ENCODE measurements at regions not wholly inside any gene's neighbourhood (a gene's known extent, or its start where the extent isn't known, plus 50 kb on each side); places are given as distances from the start of the nearest gene placed in this dataset.

DNA sequence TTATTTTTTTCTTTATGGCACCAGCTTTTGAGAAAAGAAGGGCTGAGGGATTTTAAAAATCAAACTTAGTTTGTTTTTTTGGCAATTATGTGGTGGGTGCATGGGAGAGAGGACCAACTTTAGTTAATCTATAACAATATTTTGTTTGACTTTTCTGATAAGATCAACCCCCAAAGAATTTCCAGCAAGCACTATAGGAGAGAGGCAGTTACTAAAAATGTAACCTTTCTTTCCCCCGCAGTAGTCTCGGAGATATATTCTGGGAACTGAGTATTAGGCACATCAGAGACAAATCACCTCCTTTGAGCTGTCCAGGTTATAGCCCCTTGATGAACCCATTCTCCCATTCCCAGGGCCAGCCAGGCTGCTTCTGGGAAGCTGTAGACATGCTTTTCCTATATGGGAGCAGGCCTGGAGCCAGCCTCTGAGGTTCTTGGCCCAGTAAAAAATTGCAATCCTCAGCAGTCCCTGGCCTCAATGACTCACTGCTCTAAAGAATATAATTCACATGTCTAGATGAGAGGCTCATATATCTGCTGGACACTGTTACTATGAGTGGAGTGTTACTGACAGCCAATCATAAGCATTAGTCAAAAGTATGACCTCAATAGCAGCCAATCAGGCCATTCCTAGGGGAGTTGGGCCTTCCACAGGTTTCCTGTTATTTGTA lies 138.3 kb upstream of the AGBL1 start:
- DNase-seq = no peak

GRCh38 chr15:85942632-85943031 lies 137.0 kb upstream of the AGBL1 start:
- DNase-seq = no peak

- DNase-seq = no peak
These were observed 136.5 kb upstream of the AGBL1 start for GRCh38 chr15:85943151-85943550.

- no peak for DNase-seq
These were observed 135.9 kb upstream of the AGBL1 start for GRCh38 chr15:85943791-85944190.

GRCh38 chr15:85947021-85947420 lies 132.7 kb upstream of the AGBL1 start:
- DNase-seq = no peak

DNA sequence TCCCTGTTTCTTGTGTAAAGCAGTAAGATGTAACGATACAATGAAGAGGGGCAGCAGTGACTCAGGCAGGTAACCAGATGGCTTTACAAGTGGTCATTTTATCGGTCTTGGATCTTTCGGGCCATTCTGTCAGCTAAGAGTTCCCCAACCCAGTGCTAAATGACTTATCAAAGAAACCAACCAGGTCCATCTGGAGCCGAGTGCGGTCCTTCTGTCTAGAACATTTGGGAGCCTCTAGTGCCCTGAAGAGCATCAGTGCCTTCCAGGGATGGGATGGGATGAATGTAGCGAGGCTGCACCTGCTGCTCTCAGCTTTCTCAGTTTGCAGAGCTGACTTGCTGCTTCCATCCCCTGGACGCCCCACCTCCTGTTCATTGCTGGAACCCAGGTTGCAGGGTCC lies 131.7 kb upstream of the AGBL1 start:
- no peak for DNase-seq

DNA sequence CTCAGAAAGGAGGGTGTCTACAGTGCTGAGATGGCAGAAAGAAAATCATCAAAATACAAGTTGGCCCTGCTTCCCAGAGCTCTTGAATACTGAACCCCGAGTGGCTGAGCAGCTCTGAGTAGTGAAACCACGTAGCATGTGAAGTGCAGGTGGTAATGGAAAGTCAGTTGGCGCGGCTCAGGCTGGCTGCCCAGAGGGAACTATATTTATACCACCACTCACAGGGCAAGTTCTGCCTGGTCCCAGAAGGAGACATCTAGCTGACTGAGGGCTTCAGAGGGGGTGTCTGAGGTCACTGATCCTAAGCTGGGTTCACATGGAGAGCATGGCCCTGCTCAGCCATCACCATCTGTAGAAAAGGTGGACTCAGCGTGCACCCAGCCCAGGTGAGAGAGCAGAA lies 129.6 kb upstream of the AGBL1 start:
- no peak for DNase-seq

- DNase-seq = no peak
These were observed 125.1 kb upstream of the AGBL1 start for GRCh38 chr15:85954586-85954985.

GRCh38 chr15:85955501-85956391 lies 123.9 kb upstream of the AGBL1 start:
- no peak for DNase-seq

DNA sequence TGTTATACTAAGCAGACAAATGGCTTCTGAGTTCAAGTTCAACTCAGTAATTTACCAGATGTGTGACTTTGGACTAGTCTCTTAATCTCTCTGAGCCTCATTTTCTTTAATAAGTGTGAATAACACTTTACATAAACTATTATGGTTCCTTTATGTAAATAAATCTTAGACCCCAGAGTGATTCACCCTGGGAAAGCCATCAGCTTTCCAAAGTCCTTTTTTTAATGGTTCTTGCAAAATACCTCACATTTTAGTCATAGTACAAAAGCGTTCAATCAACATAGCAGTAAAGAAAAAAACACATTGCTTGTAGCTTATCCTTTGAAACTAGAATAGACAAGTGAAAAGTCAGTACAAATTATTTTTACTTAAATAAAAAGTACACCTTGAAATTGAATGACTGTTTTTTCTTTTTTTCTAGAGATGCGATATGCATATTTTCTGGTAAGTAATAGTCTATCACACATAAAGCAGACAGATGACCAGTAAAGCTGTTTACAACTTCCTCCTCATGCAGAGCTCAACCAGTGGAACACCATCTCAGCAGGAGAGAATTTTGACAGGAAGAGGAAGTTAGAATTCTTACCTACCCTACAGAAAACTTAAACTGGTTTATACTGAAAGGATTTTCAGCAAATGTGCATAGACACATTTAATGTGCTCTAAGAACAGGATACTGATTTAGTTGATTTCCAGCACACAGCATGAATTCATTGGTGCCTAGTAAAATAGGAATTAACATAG lies 123.0 kb upstream of the AGBL1 start:
- DNase-seq = no peak

DNA sequence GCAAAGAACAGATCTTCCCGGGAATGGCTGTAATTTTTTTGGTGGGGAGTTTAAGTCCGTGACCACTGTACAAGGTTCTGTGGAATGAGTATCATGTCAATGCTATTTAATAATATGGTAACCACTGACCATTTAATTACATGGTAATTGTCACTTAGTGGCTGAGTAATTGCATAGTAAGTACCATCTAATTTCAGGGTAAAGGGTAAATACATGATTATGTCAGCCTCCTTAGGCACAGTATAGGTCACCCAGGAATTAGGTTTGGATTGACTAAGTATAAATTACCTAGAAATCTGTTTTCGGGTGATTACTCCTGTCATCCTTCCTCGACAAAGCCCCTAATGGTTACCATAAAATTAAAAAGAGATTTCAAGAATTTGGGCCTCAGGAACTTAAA lies 120.1 kb upstream of the AGBL1 start:
- no peak for DNase-seq

DNA sequence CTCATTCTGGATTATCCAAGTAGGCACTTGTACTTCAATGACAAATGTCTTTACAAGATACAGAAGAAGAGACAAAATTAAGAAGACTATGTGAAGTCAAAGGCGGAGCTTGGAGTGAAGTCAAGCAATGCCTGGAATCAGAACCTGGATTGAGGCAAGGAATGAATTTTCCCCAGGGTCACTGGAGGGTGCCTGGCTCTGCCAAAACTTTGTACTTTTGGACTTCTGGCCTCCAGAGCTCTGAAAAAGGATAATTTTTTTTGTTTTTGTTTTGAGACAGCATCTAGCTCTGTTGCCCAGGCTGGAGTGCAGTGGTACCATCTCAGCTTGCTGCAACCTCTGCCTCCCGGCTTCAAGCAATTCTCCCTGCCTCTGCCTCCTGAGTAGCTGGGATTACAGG lies 119.3 kb upstream of the AGBL1 start:
- DNase-seq = no peak

GRCh38 chr15:85961821-85962220 lies 117.8 kb upstream of the AGBL1 start:
- no peak for DNase-seq

GRCh38 chr15:85963262-85963760 lies 116.4 kb upstream of the AGBL1 start:
- DNase-seq = no peak

DNA sequence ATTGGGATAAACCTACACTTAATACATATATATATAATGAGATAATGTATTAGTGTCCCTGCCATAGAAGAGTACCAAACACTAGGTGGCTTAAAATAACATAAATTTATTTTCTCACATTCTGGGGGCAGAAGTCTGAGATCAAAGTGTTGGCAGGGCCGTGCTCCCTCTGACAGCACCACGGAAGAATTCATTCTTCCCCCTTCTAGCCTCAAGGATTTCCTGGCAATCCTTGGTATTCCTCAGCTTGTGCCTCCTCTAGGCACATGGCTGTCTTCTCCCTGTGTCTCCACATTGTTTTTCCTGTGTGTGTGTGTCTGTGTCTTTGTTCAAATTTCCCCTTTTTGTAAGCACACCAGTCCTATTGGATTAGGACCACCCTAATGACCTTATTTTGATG lies 115.2 kb upstream of the AGBL1 start:
- no peak for DNase-seq

DNA sequence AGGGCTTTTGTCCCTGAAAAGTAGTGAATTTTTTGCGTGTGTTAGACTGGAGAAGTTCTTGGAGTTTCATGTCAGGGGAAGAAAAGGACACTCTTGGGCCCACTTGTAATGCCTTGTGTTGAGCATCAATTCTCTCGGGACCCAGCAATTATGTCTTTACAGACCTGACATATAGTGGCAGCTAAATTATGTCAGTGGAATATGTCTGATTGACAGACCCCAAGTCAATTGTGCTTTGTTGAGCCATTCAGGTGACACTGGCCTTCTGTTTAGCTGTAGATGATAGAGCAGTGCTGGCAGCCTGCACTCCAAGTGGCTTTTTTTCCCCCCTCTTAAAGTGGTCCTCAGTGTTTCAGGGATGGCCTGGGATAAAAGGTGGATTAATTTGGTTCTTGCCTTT lies 112.1 kb upstream of the AGBL1 start:
- DNase-seq = no peak

DNA sequence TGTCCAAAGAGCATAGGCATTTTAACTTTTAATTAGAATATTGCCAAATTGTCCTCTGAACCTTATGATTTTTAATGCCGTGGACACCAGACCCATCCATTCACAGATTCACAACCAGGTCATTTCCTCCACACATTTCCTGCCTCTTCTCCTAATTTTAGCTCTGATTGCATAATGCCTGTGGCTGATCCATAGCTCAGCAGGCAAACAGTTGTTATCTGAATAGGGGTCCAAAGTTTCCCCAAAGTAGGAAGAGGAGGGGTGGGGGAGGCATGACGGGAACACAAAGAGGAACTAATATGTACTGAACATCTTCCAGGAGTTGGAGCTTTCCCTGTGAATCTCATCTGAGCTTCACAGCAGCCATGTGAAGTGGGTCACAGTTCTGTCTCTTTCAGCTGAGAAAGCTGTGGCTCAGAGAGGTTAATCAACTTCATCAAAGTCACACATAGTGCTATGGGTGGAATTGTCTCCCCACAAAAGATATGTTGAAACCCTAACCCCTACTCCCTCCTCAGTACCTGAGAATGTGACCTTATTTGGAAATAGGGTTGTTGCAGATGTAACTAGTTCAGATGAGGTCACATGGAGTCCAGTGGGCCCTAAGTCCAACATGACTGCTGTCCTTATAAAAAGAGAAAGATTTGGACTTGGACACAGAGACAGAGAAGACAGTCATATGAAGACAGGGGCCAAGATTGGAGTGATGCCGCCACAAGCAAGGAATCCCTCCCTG lies 106.7 kb upstream of the AGBL1 start:
- no peak for DNase-seq

GRCh38 chr15:85973584-85974347 lies 105.9 kb upstream of the AGBL1 start:
- DNase-seq = peak; percentile 63

DNA sequence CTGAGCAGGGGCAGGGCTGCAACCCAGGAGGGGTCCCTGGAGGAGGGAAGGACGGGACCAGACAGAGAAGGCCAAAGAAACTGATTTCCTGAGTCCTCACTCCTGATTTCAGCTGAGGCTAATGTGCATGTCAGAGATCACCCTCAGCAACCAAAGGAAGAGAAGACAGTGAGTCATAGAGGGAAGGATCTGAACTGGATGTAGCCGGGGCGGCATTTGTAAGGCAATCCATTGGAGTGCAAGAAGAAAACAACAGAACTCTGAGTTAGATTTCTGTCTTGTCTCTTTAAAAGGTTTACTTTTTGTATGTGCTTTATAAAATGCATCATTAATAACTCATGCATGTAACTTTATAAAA lies 105.3 kb upstream of the AGBL1 start:
- no peak for DNase-seq

- DNase-seq = no peak
These were observed 104.9 kb upstream of the AGBL1 start for GRCh38 chr15:85974742-85975141.

DNA sequence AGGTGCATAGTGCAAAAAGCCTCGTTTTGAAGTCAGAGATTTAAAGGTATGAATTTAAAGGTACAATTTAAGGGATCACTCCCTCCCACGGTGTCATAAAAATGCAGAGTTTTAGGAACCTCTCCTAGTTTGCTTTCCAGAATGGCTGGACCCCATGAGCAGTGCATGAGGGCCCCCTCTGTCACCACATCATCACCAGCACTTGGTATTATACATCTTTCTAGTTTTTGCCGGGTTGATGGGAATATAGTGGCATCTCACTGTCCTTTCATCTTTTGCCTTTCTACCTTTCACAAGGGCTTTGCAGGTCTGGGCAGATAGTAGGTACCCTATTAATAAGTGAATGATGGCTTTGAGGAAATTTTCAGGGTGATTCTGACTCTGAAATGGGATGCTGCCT lies 103.6 kb upstream of the AGBL1 start:
- DNase-seq = no peak
